ENCODE measurements at regions not wholly inside any gene's neighbourhood (a gene's known extent, or its start where the extent isn't known, plus 50 kb on each side); places are given as distances from the start of the nearest gene placed in this dataset.

- Histone ChIP-seq H3K4me3 (ENCODE audit: low read length) (no peak overlapping the region), H3K9me3 (ENCODE audit: control insufficient read depth, insufficient read depth, low read length) (no peaks in the 10 kb centered on the region), H3K27ac (ENCODE audit: low read depth, low read length) (no peak overlapping the region), H4K20me1 (ENCODE audit: control insufficient read depth, insufficient read depth, low read depth, low read length) (no peaks in the 10 kb centered on the region), H3K27me3 (ENCODE audit: control insufficient read depth, low read length) (no peaks in the 10 kb centered on the region), H3K4me2 (ENCODE audit: low read length) (no peak overlapping the region), H3K79me2 (ENCODE audit: control insufficient read depth, low read length) (no peaks in the 10 kb centered on the region), H3K9me2 (replicated peaks; ENCODE audit: control insufficient read depth, low read length) (no peaks in the 10 kb centered on the region), H3K4me1 (ENCODE audit: control insufficient read depth, low read length) (no peaks in the 10 kb centered on the region), H3K36me3 (ENCODE audit: control insufficient read depth, low read length) (no peaks in the 10 kb centered on the region), H3F3A (ENCODE audit: control insufficient read depth, insufficient read depth) (no peaks in the 10 kb centered on the region)
- TF ChIP-seq EZH2phosphoT487 (IDR thresholded peaks at IDR 0.05; ENCODE audit: borderline replicate concordance, low read length) (no peak), CTCF (IDR thresholded peaks at IDR 0.05; ENCODE audit: low read depth, low read length, poor library complexity, severe bottlenecking) (no peak)
Observed at GRCh38 chr10:106320876-106321275, 843.6 kb downstream of the SORCS1 start.

GRCh38 chr10:106320078-106320477 is 844.4 kb downstream of the SORCS1 start:
- H3F3A ChIP-seq (ENCODE audit: control insufficient read depth, insufficient read depth): no peaks in the 10 kb centered on the region
- no peaks in the 10 kb centered on the region for H3K36me3 ChIP-seq (ENCODE audit: control insufficient read depth, low read length)
- H3K79me2 ChIP-seq (ENCODE audit: control insufficient read depth, low read length): no peaks in the 10 kb centered on the region
- H3K27ac ChIP-seq (ENCODE audit: low read depth, low read length): no peak overlapping the region
- no peak overlapping the region for H3K4me2 ChIP-seq (ENCODE audit: low read length)
- H3K27me3 ChIP-seq (ENCODE audit: control insufficient read depth, low read length): no peaks in the 10 kb centered on the region
- TF ChIP-seq CTCF (IDR thresholded peaks at IDR 0.05; ENCODE audit: low read depth, low read length, poor library complexity, severe bottlenecking) (no peak), EZH2phosphoT487 (IDR thresholded peaks at IDR 0.05; ENCODE audit: borderline replicate concordance, low read length) (no peak)
- H4K20me1 ChIP-seq (ENCODE audit: control insufficient read depth, insufficient read depth, low read depth, low read length): no peaks in the 10 kb centered on the region
- H3K9me3 ChIP-seq (ENCODE audit: control insufficient read depth, insufficient read depth, low read length): no peaks in the 10 kb centered on the region
- H3K4me1 ChIP-seq (ENCODE audit: control insufficient read depth, low read length): no peaks in the 10 kb centered on the region
- H3K9me2 ChIP-seq (replicated peaks; ENCODE audit: control insufficient read depth, low read length): no peaks in the 10 kb centered on the region
- no peak overlapping the region for H3K4me3 ChIP-seq (ENCODE audit: low read length)

- no peak for TF ChIP-seq CTCF (IDR thresholded peaks at IDR 0.05; ENCODE audit: low read depth, low read length, poor library complexity, severe bottlenecking)
- no peak for TF ChIP-seq EZH2phosphoT487 (IDR thresholded peaks at IDR 0.05; ENCODE audit: borderline replicate concordance, low read length)
- no peak overlapping the region for H3K4me3 ChIP-seq (ENCODE audit: low read length)
- no peaks in the 10 kb centered on the region for H3K9me3 ChIP-seq (ENCODE audit: control insufficient read depth, insufficient read depth, low read length)
- H3K36me3 ChIP-seq (ENCODE audit: control insufficient read depth, low read length): no peaks in the 10 kb centered on the region
- H3K4me2 ChIP-seq (ENCODE audit: low read length): no peak overlapping the region
- no peaks in the 10 kb centered on the region for H3K27me3 ChIP-seq (ENCODE audit: control insufficient read depth, low read length)
- H3K4me1 ChIP-seq (ENCODE audit: control insufficient read depth, low read length): no peaks in the 10 kb centered on the region
- no peaks in the 10 kb centered on the region for H3K79me2 ChIP-seq (ENCODE audit: control insufficient read depth, low read length)
- no peak overlapping the region for H3K27ac ChIP-seq (ENCODE audit: low read depth, low read length)
- H3K9me2 ChIP-seq (replicated peaks; ENCODE audit: control insufficient read depth, low read length): no peaks in the 10 kb centered on the region
- H4K20me1 ChIP-seq (ENCODE audit: control insufficient read depth, insufficient read depth, low read depth, low read length): no peaks in the 10 kb centered on the region
- no peaks in the 10 kb centered on the region for H3F3A ChIP-seq (ENCODE audit: control insufficient read depth, insufficient read depth)
Observed at GRCh38 chr10:106317554-106317953, 847.0 kb downstream of the SORCS1 start.

- H3F3A ChIP-seq (ENCODE audit: control insufficient read depth, insufficient read depth): no peaks in the 10 kb centered on the region
- no peaks in the 10 kb centered on the region for H3K9me3 ChIP-seq (ENCODE audit: control insufficient read depth, insufficient read depth, low read length)
- H3K4me1 ChIP-seq (ENCODE audit: control insufficient read depth, low read length): no peaks in the 10 kb centered on the region
- TF ChIP-seq CTCF (IDR thresholded peaks at IDR 0.05; ENCODE audit: low read depth, low read length, poor library complexity, severe bottlenecking) (no peak), EZH2phosphoT487 (IDR thresholded peaks at IDR 0.05; ENCODE audit: borderline replicate concordance, low read length) (no peak)
- no peaks in the 10 kb centered on the region for H4K20me1 ChIP-seq (ENCODE audit: control insufficient read depth, insufficient read depth, low read depth, low read length)
- H3K9me2 ChIP-seq (replicated peaks; ENCODE audit: control insufficient read depth, low read length): no peaks in the 10 kb centered on the region
- H3K4me3 ChIP-seq (ENCODE audit: low read length): no peak overlapping the region
- no peak overlapping the region for H3K27ac ChIP-seq (ENCODE audit: low read depth, low read length)
- H3K4me2 ChIP-seq (ENCODE audit: low read length): no peak overlapping the region
- H3K27me3 ChIP-seq (ENCODE audit: control insufficient read depth, low read length): no peaks in the 10 kb centered on the region
- H3K79me2 ChIP-seq (ENCODE audit: control insufficient read depth, low read length): no peaks in the 10 kb centered on the region
- H3K36me3 ChIP-seq (ENCODE audit: control insufficient read depth, low read length): no peaks in the 10 kb centered on the region
Observed at GRCh38 chr10:106313041-106313440, 851.5 kb downstream of the SORCS1 start.
